KMS-11 (cell line): ENCODE measurements at regions not wholly inside any gene's neighbourhood (a gene's known extent, or its start where the extent isn't known, plus 50 kb on each side); places are given as distances from the start of the nearest gene placed in this dataset.

Experiments
- H2AFZ ChIP-seq: fragments of 200-600 bp; sonication (generic); 2 replicates; pipeline ENCODE4 v1.6.1; 2016; ENCODE audit warnings: antibody characterized with exemption, mixed run types, low read depth
- H3K27ac ChIP-seq: fragments of 200-600 bp; sonication (generic); 2 replicates; pipeline ENCODE4 v1.6.1; 2016; ENCODE audit warnings: mild to moderate bottlenecking, mixed run types
- H3K27me3 ChIP-seq: fragments of 200-600 bp; sonication (generic); 2 replicates; pipeline ENCODE4 v1.6.1; 2017; ENCODE audit warnings: mild to moderate bottlenecking, low read depth, mixed run types, moderate library complexity; ENCODE audit not compliant: insufficient read depth
- H3K36me3 ChIP-seq: fragments of 200-600 bp; sonication (generic); 2 replicates; pipeline ENCODE4 v1.6.1; 2017; ENCODE audit warnings: mild to moderate bottlenecking, mixed run types; ENCODE audit not compliant: insufficient read depth
- H3K4me1 ChIP-seq: fragments of 200-600 bp; sonication (generic); 2 replicates; pipeline ENCODE4 v1.6.1; 2016; ENCODE audit warnings: mild to moderate bottlenecking, low read depth, mixed run types; ENCODE audit not compliant: poor library complexity, severe bottlenecking
- H3K4me2 ChIP-seq: fragments of 200-600 bp; sonication (generic); 2 replicates; pipeline ENCODE4 v1.7.0; 2016; ENCODE audit warnings: mild to moderate bottlenecking, mixed run types
- H3K4me3 ChIP-seq: fragments of 200-600 bp; sonication (generic); IDR thresholded peaks from 2 replicates; pipeline ENCODE4 v1.6.1; 2017; ENCODE audit warnings: low read depth, low read length, mixed read lengths; ENCODE audit not compliant: insufficient read depth
- H3K79me2 ChIP-seq: fragments of 200-600 bp; sonication (generic); 2 replicates; pipeline ENCODE4 v1.6.1; 2016; ENCODE audit warnings: low read depth, mixed run types; ENCODE audit not compliant: insufficient read depth
- H3K9ac ChIP-seq: fragments of 200-600 bp; sonication (generic); 2 replicates; pipeline ENCODE4 v1.6.1; 2016; ENCODE audit warnings: mild to moderate bottlenecking, mixed run types
- H4K20me1 ChIP-seq: fragments of 200-600 bp; sonication (generic); 2 replicates; pipeline ENCODE4 v1.6.1; 2016; ENCODE audit warnings: mild to moderate bottlenecking, mixed run types; ENCODE audit not compliant: insufficient read depth
- TF ChIP-seq, protein P1 (sequence below): fragments of 200-600 bp; sonication (generic); conservative IDR thresholded peaks from 2 replicates; pipeline ENCODE4 v1.6.1; 2017; ENCODE audit warnings: low read depth, mild to moderate bottlenecking, antibody characterized with exemption, low read length, moderate library complexity, mixed read lengths

DNA sequence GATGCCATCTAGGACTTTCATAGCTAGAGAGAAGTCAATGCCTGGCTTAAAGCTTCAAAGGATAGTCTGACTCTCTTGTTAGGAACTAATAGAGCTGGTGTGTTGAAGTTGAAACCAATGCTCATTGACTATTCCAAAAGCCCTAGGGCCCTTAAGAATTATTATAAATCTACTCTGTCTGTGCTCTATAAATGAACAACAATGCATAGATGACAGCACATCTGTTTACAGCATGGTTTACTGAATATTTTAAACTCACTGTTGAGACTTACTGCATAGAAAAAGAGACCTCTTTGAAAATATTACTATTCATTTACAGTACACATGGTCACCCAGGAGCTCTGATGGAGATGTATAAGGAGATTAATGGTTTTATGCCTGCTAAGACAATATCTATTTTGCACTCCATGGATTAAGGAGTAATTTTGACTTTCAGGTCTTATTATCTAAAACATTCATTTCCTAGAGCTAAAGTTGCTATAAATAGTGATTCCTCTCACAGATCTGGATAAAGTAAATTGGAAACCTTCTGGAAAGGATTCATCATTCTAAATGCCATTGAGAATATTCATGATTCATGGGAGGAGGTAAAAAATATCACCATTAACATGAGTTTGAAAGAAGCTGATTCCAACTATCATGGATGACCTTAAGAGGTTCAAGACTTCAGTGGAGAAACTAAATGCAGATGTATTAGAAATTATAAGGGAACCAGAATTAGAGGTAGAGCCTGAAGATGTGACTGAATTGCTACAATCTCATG is 763.5 kb upstream of the MAP3K7 start:
- Histone ChIP-seq H3K9ac (no peak overlapping the region), H3K4me1 (no peaks in the 10 kb centered on the region), H3K36me3 (no peaks in the 10 kb centered on the region), H3K27me3 (no peaks in the 10 kb centered on the region), H3K4me3 (no peak overlapping the region), H3K4me2 (no peak overlapping the region), H2AFZ (no peak overlapping the region), H3K27ac (no peak overlapping the region), H3K79me2 (no peaks in the 10 kb centered on the region), H4K20me1 (no peaks in the 10 kb centered on the region)
- TF ChIP-seq, protein P1, sequence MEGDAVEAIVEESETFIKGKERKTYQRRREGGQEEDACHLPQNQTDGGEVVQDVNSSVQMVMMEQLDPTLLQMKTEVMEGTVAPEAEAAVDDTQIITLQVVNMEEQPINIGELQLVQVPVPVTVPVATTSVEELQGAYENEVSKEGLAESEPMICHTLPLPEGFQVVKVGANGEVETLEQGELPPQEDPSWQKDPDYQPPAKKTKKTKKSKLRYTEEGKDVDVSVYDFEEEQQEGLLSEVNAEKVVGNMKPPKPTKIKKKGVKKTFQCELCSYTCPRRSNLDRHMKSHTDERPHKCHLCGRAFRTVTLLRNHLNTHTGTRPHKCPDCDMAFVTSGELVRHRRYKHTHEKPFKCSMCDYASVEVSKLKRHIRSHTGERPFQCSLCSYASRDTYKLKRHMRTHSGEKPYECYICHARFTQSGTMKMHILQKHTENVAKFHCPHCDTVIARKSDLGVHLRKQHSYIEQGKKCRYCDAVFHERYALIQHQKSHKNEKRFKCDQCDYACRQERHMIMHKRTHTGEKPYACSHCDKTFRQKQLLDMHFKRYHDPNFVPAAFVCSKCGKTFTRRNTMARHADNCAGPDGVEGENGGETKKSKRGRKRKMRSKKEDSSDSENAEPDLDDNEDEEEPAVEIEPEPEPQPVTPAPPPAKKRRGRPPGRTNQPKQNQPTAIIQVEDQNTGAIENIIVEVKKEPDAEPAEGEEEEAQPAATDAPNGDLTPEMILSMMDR: no peak

DNA sequence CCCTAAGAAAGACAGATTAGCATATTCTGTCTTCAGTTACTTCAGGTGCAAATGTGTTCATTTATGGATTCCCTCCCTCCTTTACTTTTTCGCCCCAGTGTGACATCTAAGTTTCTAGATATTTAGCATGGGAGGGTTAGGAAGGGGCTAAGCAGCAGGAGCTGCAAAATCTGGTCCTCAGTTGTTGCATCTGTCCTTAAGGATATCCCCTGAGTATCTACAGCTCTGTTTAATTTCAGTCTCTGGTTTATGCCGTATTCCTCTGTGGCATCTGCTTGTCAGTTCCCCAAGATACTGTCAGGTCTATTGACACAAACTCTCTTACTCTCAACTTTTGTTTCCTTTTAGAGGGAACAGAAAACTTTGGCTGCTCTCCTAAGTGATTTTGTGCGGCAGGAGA is 754.6 kb upstream of the MAP3K7 start:
- H3K4me3 ChIP-seq: no peak overlapping the region
- H3K4me1 ChIP-seq: no peaks in the 10 kb centered on the region
- no peaks in the 10 kb centered on the region for H3K79me2 ChIP-seq
- no peaks in the 10 kb centered on the region for H3K36me3 ChIP-seq
- H3K9ac ChIP-seq: no peak overlapping the region
- H3K27ac ChIP-seq: no peak overlapping the region
- no peaks in the 10 kb centered on the region for H4K20me1 ChIP-seq
- no peaks in the 10 kb centered on the region for H3K27me3 ChIP-seq
- TF ChIP-seq, protein P1: no peak
- H3K4me2 ChIP-seq: no peak overlapping the region
- no peak overlapping the region for H2AFZ ChIP-seq

DNA sequence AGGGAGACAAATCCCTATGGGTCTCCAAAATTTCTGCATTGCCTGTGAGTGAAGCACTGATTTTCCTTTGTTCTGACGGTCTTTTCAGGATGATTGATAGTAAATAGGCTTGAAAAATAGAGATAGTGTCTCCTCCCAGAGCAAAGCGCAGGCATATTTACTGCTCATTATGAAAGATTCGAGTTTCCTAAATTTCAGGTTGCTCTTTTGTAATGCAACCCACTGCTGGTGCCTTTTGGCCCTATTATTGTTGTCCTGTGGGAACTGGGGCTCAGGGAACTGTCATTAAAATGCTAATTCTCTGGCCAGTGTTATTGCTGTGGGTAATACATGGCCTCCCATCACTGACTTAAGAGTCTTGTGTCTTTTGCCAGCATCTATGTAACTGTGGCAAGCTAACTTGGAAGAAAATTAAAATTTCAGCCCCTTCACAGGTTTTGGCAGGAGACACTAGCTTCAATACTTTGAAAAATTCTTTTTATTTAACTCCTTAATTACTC is 754.1 kb upstream of the MAP3K7 start:
- no peak overlapping the region for H3K4me3 ChIP-seq

DNA sequence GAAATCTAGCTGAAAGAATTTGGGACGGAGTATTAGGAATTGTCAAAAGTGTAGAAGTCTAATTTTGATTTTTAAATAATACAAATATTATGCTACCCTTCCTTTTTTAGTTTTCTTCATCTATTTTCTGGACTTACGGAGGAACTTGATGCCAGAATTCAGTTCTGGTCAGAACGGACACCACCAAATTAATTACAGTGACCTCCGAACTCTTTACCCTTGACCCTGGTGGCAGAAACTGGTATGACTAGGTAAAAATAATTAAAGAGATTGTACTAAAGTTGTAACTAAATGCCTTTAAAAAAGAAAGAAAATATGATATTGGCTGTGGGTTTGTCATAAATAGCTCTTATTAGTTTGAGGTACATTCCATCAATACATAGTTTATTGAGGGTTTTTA is 751.1 kb upstream of the MAP3K7 start:
- no peaks in the 10 kb centered on the region for H3K27me3 ChIP-seq
- no peak overlapping the region for H2AFZ ChIP-seq
- H3K79me2 ChIP-seq: no peaks in the 10 kb centered on the region
- H3K4me3 ChIP-seq: no peak overlapping the region
- H3K4me2 ChIP-seq: no peak overlapping the region
- no peak overlapping the region for H3K27ac ChIP-seq
- no peaks in the 10 kb centered on the region for H4K20me1 ChIP-seq
- no peaks in the 10 kb centered on the region for H3K4me1 ChIP-seq
- H3K9ac ChIP-seq: no peak overlapping the region
- H3K36me3 ChIP-seq: no peaks in the 10 kb centered on the region
- TF ChIP-seq, protein P1: peak; percentile 27; the same call in 1 of the 2 replicates

More for the DNA sequence above, 754.1 kb upstream of the MAP3K7 start:
- Histone ChIP-seq H2AFZ (no peak overlapping the region), H4K20me1 (no peaks in the 10 kb centered on the region), H3K4me2 (no peak overlapping the region), H3K79me2 (no peaks in the 10 kb centered on the region), H3K27me3 (no peaks in the 10 kb centered on the region), H3K4me1 (no peaks in the 10 kb centered on the region), H3K36me3 (no peaks in the 10 kb centered on the region), H3K27ac (no peak overlapping the region), H3K9ac (no peak overlapping the region)
- TF ChIP-seq, protein P1: no peak
